Coronary artery (tissue), 2 donors: ENCODE measurements at regions not wholly inside any gene's neighbourhood (a gene's known extent, or its start where the extent isn't known, plus 50 kb on each side); places are given as distances from the start of the nearest gene placed in this dataset.
"Not testable (repeated sequence)": the region's sequence is repeated elsewhere in the genome, so short reads cannot be mapped to it uniquely, and the experiment has no call there.

Experiments
- DNase-seq: peaks from one replicate; pipeline ENCODE4 v3.0.0-alpha.2; 2017; ENCODE audit warnings: low spot score
- H3K27ac ChIP-seq, 2 donors: fragments of 200-600 bp; sonication (generic); one replicate each; pipeline ENCODE4 v1.5.1; 2016 to 2019
- H3K4me3 ChIP-seq: fragments of 200-600 bp; sonication (generic); 2 replicates; pipeline ENCODE4 v1.5.1; 2016; ENCODE audit warnings: mild to moderate bottlenecking, moderate library complexity
- CTCF ChIP-seq: fragments of 200-600 bp; sonication (generic); IDR thresholded peaks from one replicate; pipeline ENCODE4 v1.5.1; 2019; ENCODE audit warnings: antibody characterized with exemption

DNA sequence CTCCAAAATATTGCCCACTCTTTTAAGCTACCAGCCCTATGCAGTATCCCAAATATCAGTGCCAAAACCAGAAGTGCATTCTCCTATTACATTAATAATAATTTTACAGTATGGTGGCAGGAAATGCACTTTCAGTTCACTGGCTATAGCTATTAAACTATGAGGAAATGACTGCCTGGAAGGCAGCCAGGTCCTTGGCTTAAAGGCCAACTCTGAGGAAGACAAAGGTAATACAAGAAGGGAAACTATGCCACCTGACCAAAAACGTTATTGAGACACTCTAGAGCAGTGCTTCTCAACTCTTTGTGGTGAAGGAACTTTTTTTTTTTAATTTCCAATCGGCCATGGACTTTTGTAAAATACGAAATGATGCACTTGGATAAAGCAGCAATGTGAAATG lies 133.6 kb upstream of the VAMP7 start:
- DNase-seq, result no peak
- Histone ChIP-seq H3K4me3 (no peak overlapping the region), H3K27ac (no peak overlapping the region)
- TF ChIP-seq CTCF, result no peak

DNA sequence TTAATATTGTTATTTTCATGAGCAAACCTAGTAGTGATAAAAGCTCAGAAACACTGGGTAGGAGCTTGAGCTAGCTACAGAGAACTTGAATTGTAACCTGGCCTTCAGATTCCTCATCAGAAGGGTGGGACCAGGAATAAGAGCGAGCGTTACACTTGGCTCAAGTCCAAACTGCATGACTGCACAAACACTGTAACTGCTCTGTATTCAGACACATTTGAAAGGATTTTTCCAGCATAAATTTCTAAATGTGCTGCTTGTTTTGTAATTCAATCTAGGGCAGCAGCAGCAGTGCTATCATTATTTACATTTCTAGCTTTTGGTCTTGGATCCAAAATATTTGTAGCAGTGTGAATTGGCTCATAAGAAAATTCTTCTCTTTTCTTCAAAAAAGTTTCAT lies 133.0 kb upstream of the TMLHE start:
- Histone ChIP-seq H3K4me3 (no peak overlapping the region), H3K27ac (no peak overlapping the region)
- no peak for TF ChIP-seq CTCF
- DNase-seq, result no peak

DNA sequence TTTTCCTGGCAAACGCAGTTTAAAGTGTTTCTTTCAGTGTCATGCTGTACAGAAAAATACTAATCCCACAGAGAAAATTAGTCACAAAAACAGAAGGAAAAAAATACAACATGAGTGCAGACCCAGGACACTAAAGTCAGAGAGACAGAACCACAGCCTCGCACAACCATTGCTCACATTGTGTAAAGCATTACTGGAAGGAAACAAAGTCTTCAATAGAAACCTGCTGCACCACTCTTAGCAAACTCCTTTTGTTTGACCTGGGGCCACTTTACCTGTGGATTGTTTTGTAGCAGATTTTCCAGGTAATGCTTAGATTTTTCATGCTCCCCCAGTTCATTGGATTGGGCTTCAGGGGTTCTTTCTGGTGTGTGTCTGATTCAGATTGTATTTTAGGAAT lies 131.8 kb upstream of the TMLHE start:
- peak overlapping the region; percentile 43 for H3K4me3 ChIP-seq
- no peak for DNase-seq
- no peak overlapping the region for H3K27ac ChIP-seq
- no peak for TF ChIP-seq CTCF

GRCh38 chrX:155728335-155728734 lies 115.6 kb upstream of the TMLHE start:
- H3K27ac ChIP-seq, H3K4me3 ChIP-seq, DNase-seq: not testable (repeated sequence)

DNA sequence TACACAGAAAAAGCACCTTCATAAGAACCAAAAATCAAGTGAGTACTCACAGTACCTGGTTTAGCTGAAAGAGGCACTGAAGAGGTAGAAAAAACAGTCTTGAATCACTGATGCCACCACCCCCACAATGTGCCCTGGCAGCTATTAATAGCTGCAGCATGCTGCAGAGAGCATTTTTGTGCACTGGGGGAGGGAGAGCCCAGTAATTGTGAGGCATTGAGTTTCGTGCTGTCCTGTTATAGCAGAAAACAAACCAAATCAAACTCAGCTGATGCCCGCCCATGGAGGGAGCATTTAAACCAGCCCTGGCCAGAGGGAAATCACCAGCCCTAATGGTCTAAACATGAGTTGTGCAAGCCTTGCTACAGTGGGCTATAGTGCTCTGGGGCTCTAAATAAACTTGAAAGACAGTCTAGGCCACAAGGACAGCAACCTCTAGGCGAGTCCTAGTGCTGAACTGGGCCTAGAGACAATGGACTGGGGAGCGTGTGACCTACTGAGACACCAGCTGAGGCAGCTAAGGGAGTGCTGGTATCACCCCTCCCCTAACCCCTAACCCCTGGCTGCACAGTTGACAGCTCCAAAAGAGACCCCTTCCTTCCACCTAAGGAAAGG lies 106.3 kb upstream of the TMLHE start:
- no peak for TF ChIP-seq CTCF
- Histone ChIP-seq H3K27ac (no peak overlapping the region), H3K4me3 (no peak overlapping the region)
- no peak for DNase-seq

GRCh38 chrX:155715141-155715540 lies 102.4 kb upstream of the TMLHE start:
- Histone ChIP-seq H3K4me3 (no peak overlapping the region), H3K27ac (no peak overlapping the region)
- TF ChIP-seq CTCF, result no peak
- DNase-seq, result no peak

DNA sequence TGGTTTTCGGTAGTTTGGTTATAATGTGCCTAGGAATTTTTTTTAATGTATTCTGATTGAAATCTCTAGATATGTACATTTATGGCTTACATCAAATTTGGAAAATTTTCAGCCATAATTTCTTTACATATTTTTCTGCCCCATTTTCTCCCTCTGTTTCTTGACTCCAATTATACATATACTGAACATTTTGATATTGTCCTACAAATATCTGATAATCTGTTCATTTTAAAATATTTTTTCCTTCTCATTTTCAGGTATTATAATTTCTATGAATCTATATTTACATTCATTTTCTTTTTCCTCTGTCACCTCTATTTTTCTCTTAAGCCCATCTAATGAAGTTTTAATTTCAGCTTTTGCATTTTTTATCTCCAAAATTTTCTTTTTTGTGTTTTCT lies 82.7 kb upstream of the TMLHE start:
- no peak for DNase-seq
- Histone ChIP-seq H3K4me3 (no peak overlapping the region), H3K27ac (no peak overlapping the region)
- TF ChIP-seq CTCF, result no peak

- TF ChIP-seq CTCF, result no peak
- no peak for DNase-seq
- no peak overlapping the region for H3K27ac ChIP-seq
- H3K4me3 ChIP-seq, result no peak overlapping the region
These were observed 81.9 kb upstream of the TMLHE start for GRCh38 chrX:155694649-155695048.
